ENCODE measurements at regions not wholly inside any gene's neighbourhood (a gene's known extent, or its start where the extent isn't known, plus 50 kb on each side); places are given as distances from the start of the nearest gene placed in this dataset.
"Not testable (repeated sequence)": the region's sequence is repeated elsewhere in the genome, so short reads cannot be mapped to it uniquely, and the experiment has no call there.

GRCh38 chr3:25844891-25845290, 55.0 kb downstream of the OXSM start:
- H3K27ac ChIP-seq (ENCODE audit: low read depth, low read length), result no peak overlapping the region
- H3K9me3 ChIP-seq (ENCODE audit: control insufficient read depth in 2 of 3, low read length in 3 of 3), result no peaks in the 10 kb centered on the region
- H3K4me1 ChIP-seq (ENCODE audit: control insufficient read depth in 2 of 2, insufficient read depth in 2 of 2, low read length in 2 of 2), result no peaks in the 10 kb centered on the region
- ChIA-PET POLR2A (no interaction called here), CTCF (no interaction called here)
- Mint-ChIP-seq H3K4me1 (peaks cover 0 to 7% (median 4%) of the 10 kb centered on the region in 7 donors), H3K9me3 (no peaks in the 10 kb centered on the region), H3K27ac (no peak overlapping the region), H3K4me3 (no peak overlapping the region), H3K36me3 (no peaks in the 10 kb centered on the region), H3K27me3 (peaks cover 0 to 28% (median 0%) of the 10 kb centered on the region in 5 donors)
- H3K27me3 ChIP-seq (ENCODE audit: control insufficient read depth in 2 of 2, insufficient read depth in 2 of 2, low read length in 2 of 2), result no peaks in the 10 kb centered on the region
- DNase-seq, result no peak
- intact Hi-C loops (cut with micrococcal nuclease), result no loop called here
- no peak overlapping the region for H3K4me3 ChIP-seq (ENCODE audit: low read length)
- no peaks in the 10 kb centered on the region for H3K36me3 ChIP-seq (ENCODE audit: control insufficient read depth in 2 of 3, insufficient read depth in 3 of 3, low read length in 3 of 3)
- no peak for ATAC-seq

- Histone ChIP-seq H3K4me3 (ENCODE audit: low read length) (no peak overlapping the region), H3K4me1 (ENCODE audit: control insufficient read depth in 2 of 2, insufficient read depth in 2 of 2, low read length in 2 of 2) (no peaks in the 10 kb centered on the region), H3K27me3 (ENCODE audit: control insufficient read depth in 2 of 2, insufficient read depth in 2 of 2, low read length in 2 of 2) (no peaks in the 10 kb centered on the region), H3K36me3 (ENCODE audit: control insufficient read depth in 2 of 3, insufficient read depth in 3 of 3, low read length in 3 of 3) (no peaks in the 10 kb centered on the region), H3K27ac (ENCODE audit: low read depth, low read length) (no peak overlapping the region), H3K9me3 (ENCODE audit: control insufficient read depth in 2 of 3, low read length in 3 of 3) (no peaks in the 10 kb centered on the region)
- POLR2A ChIA-PET, result no interaction called here
- no peak overlapping the region for H3K4me3 Mint-ChIP-seq
- ATAC-seq (no peak), DNase-seq (no peak)
- no peak overlapping the region for H3K27ac Mint-ChIP-seq
- peaks cover 0 to 22% (median 0%) of the 10 kb centered on the region in 5 donors for H3K27me3 Mint-ChIP-seq
- CTCF ChIA-PET, result interaction anchor here (1.7 kb wide), 1 partner anchor 11 kb away, joined by 10 read pairs; no protein-coding TSS in a partner anchor
- H3K9me3 Mint-ChIP-seq, result no peaks in the 10 kb centered on the region
- H3K36me3 Mint-ChIP-seq, result no peaks in the 10 kb centered on the region
- intact Hi-C loops (cut with micrococcal nuclease), result no loop called here
- no peaks in the 10 kb centered on the region for H3K4me1 Mint-ChIP-seq
Observed at GRCh38 chr3:25846282-25846681, 56.4 kb downstream of the OXSM start.

- no peak for ATAC-seq
- Mint-ChIP-seq H3K27ac (no peak overlapping the region), H3K4me1 (no peaks in the 10 kb centered on the region), H3K36me3 (no peaks in the 10 kb centered on the region), H3K9me3 (peaks cover 0 to 3% (median 0%) of the 10 kb centered on the region in 11 donors), H3K4me3 (no peak overlapping the region), H3K27me3 (peaks cover 0 to 12% (median 0%) of the 10 kb centered on the region in 5 donors)
- Histone ChIP-seq H3K27me3 (ENCODE audit: control insufficient read depth in 2 of 2, insufficient read depth in 2 of 2, low read length in 2 of 2) (no peaks in the 10 kb centered on the region), H3K4me1 (ENCODE audit: control insufficient read depth in 2 of 2, insufficient read depth in 2 of 2, low read length in 2 of 2) (no peaks in the 10 kb centered on the region), H3K27ac (ENCODE audit: low read depth, low read length) (no peak overlapping the region), H3K9me3 (ENCODE audit: control insufficient read depth in 2 of 3, low read length in 3 of 3) (no peaks in the 10 kb centered on the region), H3K4me3 (ENCODE audit: low read length) (no peak overlapping the region), H3K36me3 (ENCODE audit: control insufficient read depth in 2 of 3, insufficient read depth in 3 of 3, low read length in 3 of 3) (no peaks in the 10 kb centered on the region)
- intact Hi-C loops (cut with micrococcal nuclease), result no loop called here
- POLR2A ChIA-PET, result interaction anchor here (0.6 kb wide), 1 partner anchor 65 kb away, joined by 3 read pairs; no protein-coding TSS in a partner anchor
- CTCF ChIA-PET, result no interaction called here
- DNase-seq, result no peak
Observed at GRCh38 chr3:25849091-25849490, 59.2 kb downstream of the OXSM start.

GRCh38 chr3:25849641-25850385, 59.9 kb downstream of the OXSM start:
- Mint-ChIP-seq H3K4me1 (no peaks in the 10 kb centered on the region), H3K4me3 (no peak overlapping the region), H3K36me3 (no peaks in the 10 kb centered on the region), H3K27ac (no peak overlapping the region), H3K27me3 (peaks cover 0 to 7% (median 0%) of the 10 kb centered on the region in 5 donors), H3K9me3 (peaks cover 0 to 3% (median 0%) of the 10 kb centered on the region in 11 donors)
- Histone ChIP-seq H3K27me3 (ENCODE audit: control insufficient read depth in 2 of 2, insufficient read depth in 2 of 2, low read length in 2 of 2) (no peaks in the 10 kb centered on the region), H3K4me1 (ENCODE audit: control insufficient read depth in 2 of 2, insufficient read depth in 2 of 2, low read length in 2 of 2) (no peaks in the 10 kb centered on the region), H3K27ac (ENCODE audit: low read depth, low read length) (no peak overlapping the region), H3K4me3 (ENCODE audit: low read length) (no peak overlapping the region), H3K36me3 (ENCODE audit: control insufficient read depth in 2 of 3, insufficient read depth in 3 of 3, low read length in 3 of 3) (no peaks in the 10 kb centered on the region), H3K9me3 (ENCODE audit: control insufficient read depth in 2 of 3, low read length in 3 of 3) (no peaks in the 10 kb centered on the region)
- ChIA-PET CTCF (interaction anchor here (0.5 to 1.3 kb wide), 2 partner anchors 10 to 202 kb away, joined by 3 to 5 read pairs; no protein-coding TSS in a partner anchor), POLR2A (interaction anchor here (0.6 kb wide), 1 partner anchor 66 kb away, joined by 3 read pairs; no protein-coding TSS in a partner anchor)
- intact Hi-C loops (cut with micrococcal nuclease), result no loop called here
- no peak for DNase-seq
- ATAC-seq, result no peak

- H3K27me3 ChIP-seq (ENCODE audit: control insufficient read depth in 2 of 2, insufficient read depth in 2 of 2, low read length in 2 of 2); H3K27ac Mint-ChIP-seq; intact Hi-C loops (cut with micrococcal nuclease); H3K27me3 Mint-ChIP-seq; ATAC-seq; H3K4me1 Mint-ChIP-seq; H3K9me3 ChIP-seq (ENCODE audit: control insufficient read depth in 2 of 3, low read length in 3 of 3); POLR2A ChIA-PET; H3K9me3 Mint-ChIP-seq; H3K27ac ChIP-seq (ENCODE audit: low read depth, low read length); H3K36me3 ChIP-seq (ENCODE audit: control insufficient read depth in 2 of 3, insufficient read depth in 3 of 3, low read length in 3 of 3); H3K4me1 ChIP-seq (ENCODE audit: control insufficient read depth in 2 of 2, insufficient read depth in 2 of 2, low read length in 2 of 2); H3K4me3 ChIP-seq (ENCODE audit: low read length); H3K4me3 Mint-ChIP-seq; H3K36me3 Mint-ChIP-seq; DNase-seq: not testable (repeated sequence)
- CTCF ChIA-PET, result interaction anchor here (6.6 kb wide), 1 partner anchor 204 kb away, joined by 84 read pairs; no protein-coding TSS in a partner anchor
Observed at GRCh38 chr3:25851693-25852259, 61.9 kb downstream of the OXSM start.

GRCh38 chr3:25854214-25854613, 64.3 kb downstream of the OXSM start:
- Histone ChIP-seq H3K4me1 (ENCODE audit: control insufficient read depth in 2 of 2, insufficient read depth in 2 of 2, low read length in 2 of 2) (no peaks in the 10 kb centered on the region), H3K4me3 (ENCODE audit: low read length) (no peak overlapping the region), H3K27ac (ENCODE audit: low read depth, low read length) (no peak overlapping the region), H3K36me3 (ENCODE audit: control insufficient read depth in 2 of 3, insufficient read depth in 3 of 3, low read length in 3 of 3) (no peaks in the 10 kb centered on the region), H3K9me3 (ENCODE audit: control insufficient read depth in 2 of 3, low read length in 3 of 3) (no peaks in the 10 kb centered on the region), H3K27me3 (ENCODE audit: control insufficient read depth in 2 of 2, insufficient read depth in 2 of 2, low read length in 2 of 2) (no peaks in the 10 kb centered on the region)
- ATAC-seq, result no peak
- Mint-ChIP-seq H3K4me1 (peaks cover 0 to 3% (median 0%) of the 10 kb centered on the region in 7 donors), H3K27ac (no peak overlapping the region), H3K9me3 (peaks cover 0 to 3% (median 0%) of the 10 kb centered on the region in 11 donors), H3K27me3 (no peaks in the 10 kb centered on the region), H3K4me3 (no peak overlapping the region), H3K36me3 (no peaks in the 10 kb centered on the region)
- ChIA-PET CTCF (interaction anchor here (1.0 to 6.6 kb wide), 4 partner anchors 11 to 206 kb away, joined by 3 to 84 read pairs (median 5); no protein-coding TSS in a partner anchor), POLR2A (no interaction called here)
- intact Hi-C loops (cut with micrococcal nuclease), result no loop called here
- DNase-seq, result no peak
